HEK293 (cell line): ENCODE measurements at regions not wholly inside any gene's neighbourhood (a gene's known extent, or its start where the extent isn't known, plus 50 kb on each side); places are given as distances from the start of the nearest gene placed in this dataset.

Source experiments
- CTCF ChIA-PET: fragments of 350-600 bp; formaldehyde crosslinking; extraction: SDS; loops from one replicate; lab custom pipeline; 2021; ENCODE audit warnings: antibody characterized with exemption; lab: Yijun Ruan, JAX
- POLR2A ChIA-PET: fragments of 300-600 bp; formaldehyde crosslinking; extraction: SDS; loops from one replicate; lab custom pipeline; 2020; ENCODE audit warnings: antibody characterized with exemption, inconsistent platforms; lab: Yijun Ruan, JAX
- H3K27ac ChIP-seq: fragments of 200-500 bp; sonication (Bioruptor generic); 2 replicates; pipeline ENCODE4 v1.5.1; 2014; ENCODE audit warnings: low read depth, low read length, control low read depth, inconsistent platforms; ENCODE audit errors: extremely low read depth
- H3K36me3 ChIP-seq, 2 experiments: fragments of 200-500 bp in 1 of 2; sonication (Bioruptor generic) in 1 of 2; 1 replicate in 1 of 2; 2 replicates in 1 of 2; pipeline ENCODE4 v1.5.1; 2014 to 2017; ENCODE audit warnings: inconsistent platforms in 2 of 2, low read length in 2 of 2; ENCODE audit not compliant: control insufficient read depth in 2 of 2, insufficient read depth in 1 of 2
- H3K4me1 ChIP-seq: fragments of 200-500 bp; sonication (Bioruptor generic); 2 replicates; pipeline ENCODE4 v1.5.1; 2014; ENCODE audit warnings: mild to moderate bottlenecking, low read length, inconsistent platforms; ENCODE audit not compliant: control insufficient read depth, insufficient read depth
- H3K4me3 ChIP-seq: 2 replicates; pipeline ENCODE4 v1.5.1; 2011; ENCODE audit warnings: low read depth, mild to moderate bottlenecking, control low read depth, low read length, moderate library complexity
- H3K9me3 ChIP-seq: fragments of 200-500 bp; sonication (Bioruptor generic); 2 replicates; pipeline ENCODE4 v1.5.1; 2014; ENCODE audit warnings: low read depth, low read length, inconsistent platforms; ENCODE audit not compliant: control insufficient read depth, insufficient read depth
- EGR2 ChIP-seq: fragments of 450-650 bp; formaldehyde crosslinking; IDR thresholded peaks from 2 replicates; pipeline ENCODE4 v1.5.1; 2016; ENCODE audit warnings: low read depth, missing biosample characterization, missing genetic modification characterization
- KLF10 ChIP-seq: fragments of 450-650 bp; IDR thresholded peaks from 2 replicates; pipeline ENCODE4 v1.5.1; 2018; ENCODE audit warnings: missing biosample characterization, mild to moderate bottlenecking, missing genetic modification characterization
- KLF8 ChIP-seq: fragments of 450-650 bp; formaldehyde crosslinking; IDR thresholded peaks from 2 replicates; pipeline ENCODE4 v1.5.1; 2016; ENCODE audit warnings: missing biosample characterization, missing genetic modification characterization
- KLF9 ChIP-seq: fragments of 450-650 bp; formaldehyde crosslinking; IDR thresholded peaks from 2 replicates; pipeline ENCODE4 v1.5.1; 2016; ENCODE audit warnings: missing biosample characterization, missing genetic modification characterization, low read depth
- TRIM28 ChIP-seq: IDR thresholded peaks from 2 replicates; pipeline ENCODE4 v1.6.1; 2011; ENCODE audit warnings: low read length, control low read depth, borderline replicate concordance
- ZBTB17 ChIP-seq: fragments of 450-650 bp; formaldehyde crosslinking; IDR thresholded peaks from 2 replicates; pipeline ENCODE4 v1.5.1; 2016; ENCODE audit warnings: missing biosample characterization, missing genetic modification characterization
- ZFP37 ChIP-seq: fragments of 450-650 bp; formaldehyde crosslinking; IDR thresholded peaks from 2 replicates; pipeline ENCODE4 v1.5.1; 2016; ENCODE audit warnings: missing biosample characterization, missing genetic modification characterization
- ZFP69B ChIP-seq: fragments of 450-650 bp; formaldehyde crosslinking; IDR thresholded peaks from 2 replicates; pipeline ENCODE4 v1.5.1; 2016; ENCODE audit warnings: missing biosample characterization, missing genetic modification characterization
- ZNF132 ChIP-seq: fragments of 450-650 bp; formaldehyde crosslinking; IDR thresholded peaks from 2 replicates; pipeline ENCODE4 v1.5.1; 2017; ENCODE audit warnings: missing biosample characterization, missing genetic modification characterization, borderline replicate concordance
- ZNF169 ChIP-seq: fragments of 450-650 bp; formaldehyde crosslinking; IDR thresholded peaks from 2 replicates; pipeline ENCODE4 v1.5.1; 2016; ENCODE audit warnings: missing biosample characterization, missing genetic modification characterization
- ZNF175 ChIP-seq: fragments of 450-650 bp; formaldehyde crosslinking; IDR thresholded peaks from 2 replicates; pipeline ENCODE4 v1.5.1; 2016; ENCODE audit warnings: missing biosample characterization, missing genetic modification characterization
- ZNF184 ChIP-seq: fragments of 450-650 bp; IDR thresholded peaks from 2 replicates; pipeline ENCODE4 v1.5.1; 2018; ENCODE audit warnings: missing biosample characterization, mild to moderate bottlenecking, missing genetic modification characterization
- ZNF239 ChIP-seq: fragments of 450-650 bp; formaldehyde crosslinking; IDR thresholded peaks from 2 replicates; pipeline ENCODE4 v1.5.1; 2016; ENCODE audit warnings: missing biosample characterization, missing genetic modification characterization
- ZNF274 ChIP-seq, 2 experiments: fragments of 200-500 bp in 1 of 2; fragments of 450-650 bp in 1 of 2; sonication (Bioruptor generic) in 1 of 2; formaldehyde crosslinking in 1 of 2; IDR thresholded peaks; 2 replicates each; pipeline versions ENCODE4 v1.5.1 to v1.6.1; 2014 to 2016; ENCODE audit warnings: borderline replicate concordance in 1 of 2, inconsistent platforms in 1 of 2, low read length in 1 of 2, missing biosample characterization in 1 of 2, missing genetic modification characterization in 1 of 2
- ZNF416 ChIP-seq: fragments of 450-650 bp; formaldehyde crosslinking; IDR thresholded peaks from 2 replicates; pipeline ENCODE4 v1.5.1; 2016; ENCODE audit warnings: missing biosample characterization, missing genetic modification characterization
- ZNF549 ChIP-seq: fragments of 450-650 bp; IDR thresholded peaks from 2 replicates; pipeline ENCODE4 v1.5.1; 2018; ENCODE audit warnings: missing biosample characterization, missing genetic modification characterization, mild to moderate bottlenecking, inconsistent platforms, moderate library complexity
- ZNF654 ChIP-seq: fragments of 450-650 bp; formaldehyde crosslinking; IDR thresholded peaks from 2 replicates; pipeline ENCODE4 v1.5.1; 2016; ENCODE audit warnings: low read depth, missing biosample characterization, missing genetic modification characterization
- ZSCAN16 ChIP-seq: fragments of 450-650 bp; formaldehyde crosslinking; IDR thresholded peaks from 2 replicates; pipeline ENCODE4 v1.5.1; 2016; ENCODE audit warnings: missing biosample characterization, missing genetic modification characterization
- TF ChIP-seq, protein P1 (sequence below): fragments of 450-650 bp; formaldehyde crosslinking; IDR thresholded peaks from 2 replicates; pipeline ENCODE4 v1.5.1; 2016; ENCODE audit warnings: missing biosample characterization, missing genetic modification characterization
- TF ChIP-seq, protein P2 (sequence below): fragments of 450-650 bp; formaldehyde crosslinking; IDR thresholded peaks from 2 replicates; pipeline ENCODE4 v1.5.1; 2016; ENCODE audit warnings: missing biosample characterization, missing genetic modification characterization
- TF ChIP-seq, protein P3 (sequence below): fragments of 450-650 bp; formaldehyde crosslinking; IDR thresholded peaks from 2 replicates; pipeline ENCODE4 v1.5.1; 2017; ENCODE audit warnings: missing biosample characterization, missing genetic modification characterization
- TF ChIP-seq, protein P4 (sequence below): fragments of 450-650 bp; formaldehyde crosslinking; IDR thresholded peaks from 2 replicates; pipeline ENCODE4 v1.5.1; 2017; ENCODE audit warnings: missing biosample characterization, missing genetic modification characterization
- TF ChIP-seq, protein P5 (sequence below): fragments of 450-650 bp; formaldehyde crosslinking; IDR thresholded peaks from 2 replicates; pipeline ENCODE4 v1.5.1; 2016; ENCODE audit warnings: missing biosample characterization, missing genetic modification characterization

DNA sequence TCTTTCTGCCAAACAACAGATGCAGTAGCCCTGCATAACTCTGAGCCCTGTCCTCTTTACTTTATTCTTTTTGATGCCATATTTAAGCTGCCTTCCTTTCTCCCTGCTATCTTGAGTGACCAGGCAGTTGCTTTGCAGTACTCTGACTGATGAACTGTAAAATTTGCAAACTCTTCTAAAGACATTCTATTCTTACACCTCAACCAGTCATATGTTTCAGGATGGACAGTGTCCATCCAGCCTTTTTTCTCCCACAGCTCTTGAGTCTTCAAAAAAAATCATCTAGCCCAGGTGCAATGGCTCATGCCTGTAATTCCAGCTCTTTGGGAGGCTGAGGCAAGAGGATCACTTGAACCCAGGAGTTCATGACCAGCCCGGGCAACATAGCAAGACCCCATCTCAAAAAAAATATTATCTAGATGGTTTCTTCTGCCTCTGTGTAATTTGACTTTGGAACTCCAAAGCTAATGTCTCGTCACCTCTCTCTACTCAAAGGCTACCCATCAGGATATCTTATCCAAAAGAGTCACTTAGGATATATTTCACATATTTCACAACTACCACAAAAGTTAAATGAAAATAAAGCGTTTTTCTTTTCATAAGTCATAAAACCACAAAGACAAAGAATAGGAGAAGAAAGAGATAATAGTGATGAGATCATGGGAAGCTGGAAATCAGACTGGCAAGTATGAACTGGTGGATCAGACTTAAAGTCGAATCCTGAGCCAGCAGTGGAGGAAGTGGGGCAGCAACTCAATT, 54.6 kb upstream of the IPO9 start:
- no peak for TF ChIP-seq ZNF175 (tag by site-specific recombination)
- TF ChIP-seq KLF8: no peak
- TF ChIP-seq ZFP37 (tag by site-specific recombination): no peak
- no peak for TF ChIP-seq EGR2 (tag by site-specific recombination)
- TF ChIP-seq ZNF416: no peak
- TF ChIP-seq, protein P1, sequence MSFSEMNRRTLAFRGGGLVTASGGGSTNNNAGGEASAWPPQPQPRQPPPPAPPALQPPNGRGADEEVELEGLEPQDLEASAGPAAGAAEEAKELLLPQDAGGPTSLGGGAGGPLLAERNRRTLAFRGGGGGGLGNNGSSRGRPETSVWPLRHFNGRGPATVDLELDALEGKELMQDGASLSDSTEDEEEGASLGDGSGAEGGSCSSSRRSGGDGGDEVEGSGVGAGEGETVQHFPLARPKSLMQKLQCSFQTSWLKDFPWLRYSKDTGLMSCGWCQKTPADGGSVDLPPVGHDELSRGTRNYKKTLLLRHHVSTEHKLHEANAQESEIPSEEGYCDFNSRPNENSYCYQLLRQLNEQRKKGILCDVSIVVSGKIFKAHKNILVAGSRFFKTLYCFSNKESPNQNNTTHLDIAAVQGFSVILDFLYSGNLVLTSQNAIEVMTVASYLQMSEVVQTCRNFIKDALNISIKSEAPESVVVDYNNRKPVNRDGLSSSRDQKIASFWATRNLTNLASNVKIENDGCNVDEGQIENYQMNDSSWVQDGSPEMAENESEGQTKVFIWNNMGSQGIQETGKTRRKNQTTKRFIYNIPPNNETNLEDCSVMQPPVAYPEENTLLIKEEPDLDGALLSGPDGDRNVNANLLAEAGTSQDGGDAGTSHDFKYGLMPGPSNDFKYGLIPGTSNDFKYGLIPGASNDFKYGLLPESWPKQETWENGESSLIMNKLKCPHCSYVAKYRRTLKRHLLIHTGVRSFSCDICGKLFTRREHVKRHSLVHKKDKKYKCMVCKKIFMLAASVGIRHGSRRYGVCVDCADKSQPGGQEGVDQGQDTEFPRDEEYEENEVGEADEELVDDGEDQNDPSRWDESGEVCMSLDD (tag by site-specific recombination): no peak
- TF ChIP-seq, all 188 proteins: peak for 0
- H3K4me1 ChIP-seq: peaks cover 3% of the 10 kb centered on the region; the same call in 1 of the 2 replicates

DNA sequence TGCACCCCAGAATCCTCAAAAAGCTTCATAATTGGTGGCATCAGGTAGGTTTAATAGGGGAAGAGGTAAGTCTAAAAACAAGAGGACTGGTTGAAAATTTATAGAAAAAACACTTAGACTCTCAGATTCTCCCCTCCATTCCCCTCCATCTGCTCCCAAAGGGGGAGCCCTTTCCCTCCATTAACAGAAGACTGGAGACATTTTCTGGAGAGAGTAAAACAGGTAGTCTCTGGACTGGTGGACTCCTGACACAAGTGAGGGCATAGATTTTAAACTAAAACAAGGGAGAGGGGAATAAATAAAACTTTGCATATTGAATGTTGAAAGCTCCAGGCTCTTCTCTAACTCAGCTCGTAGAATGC, 54.0 kb upstream of the IPO9 start:
- TF ChIP-seq ZNF654 (tag by site-specific recombination) (no peak), ZNF549 (tag by site-specific recombination) (no peak), ZNF274 (IDR thresholded peaks at IDR 0.05; ENCODE audit: low read length) (no peak), ZNF274 (tag by site-specific recombination; IDR thresholded peaks at IDR 0.05; ENCODE audit: borderline replicate concordance) (no peak), ZBTB17 (tag by site-specific recombination) (no peak), ZSCAN16 (no peak), KLF9 (tag by site-specific recombination) (no peak)
- TF ChIP-seq, protein P2, sequence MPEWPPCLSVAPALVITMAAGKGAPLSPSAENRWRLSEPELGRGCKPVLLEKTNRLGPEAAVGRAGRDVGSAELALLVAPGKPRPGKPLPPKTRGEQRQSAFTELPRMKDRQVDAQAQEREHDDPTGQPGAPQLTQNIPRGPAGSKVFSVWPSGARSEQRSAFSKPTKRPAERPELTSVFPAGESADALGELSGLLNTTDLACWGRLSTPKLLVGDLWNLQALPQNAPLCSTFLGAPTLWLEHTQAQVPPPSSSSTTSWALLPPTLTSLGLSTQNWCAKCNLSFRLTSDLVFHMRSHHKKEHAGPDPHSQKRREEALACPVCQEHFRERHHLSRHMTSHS: no peak
- TF ChIP-seq, protein P3, sequence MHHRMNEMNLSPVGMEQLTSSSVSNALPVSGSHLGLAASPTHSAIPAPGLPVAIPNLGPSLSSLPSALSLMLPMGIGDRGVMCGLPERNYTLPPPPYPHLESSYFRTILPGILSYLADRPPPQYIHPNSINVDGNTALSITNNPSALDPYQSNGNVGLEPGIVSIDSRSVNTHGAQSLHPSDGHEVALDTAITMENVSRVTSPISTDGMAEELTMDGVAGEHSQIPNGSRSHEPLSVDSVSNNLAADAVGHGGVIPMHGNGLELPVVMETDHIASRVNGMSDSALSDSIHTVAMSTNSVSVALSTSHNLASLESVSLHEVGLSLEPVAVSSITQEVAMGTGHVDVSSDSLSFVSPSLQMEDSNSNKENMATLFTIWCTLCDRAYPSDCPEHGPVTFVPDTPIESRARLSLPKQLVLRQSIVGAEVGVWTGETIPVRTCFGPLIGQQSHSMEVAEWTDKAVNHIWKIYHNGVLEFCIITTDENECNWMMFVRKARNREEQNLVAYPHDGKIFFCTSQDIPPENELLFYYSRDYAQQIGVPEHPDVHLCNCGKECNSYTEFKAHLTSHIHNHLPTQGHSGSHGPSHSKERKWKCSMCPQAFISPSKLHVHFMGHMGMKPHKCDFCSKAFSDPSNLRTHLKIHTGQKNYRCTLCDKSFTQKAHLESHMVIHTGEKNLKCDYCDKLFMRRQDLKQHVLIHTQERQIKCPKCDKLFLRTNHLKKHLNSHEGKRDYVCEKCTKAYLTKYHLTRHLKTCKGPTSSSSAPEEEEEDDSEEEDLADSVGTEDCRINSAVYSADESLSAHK: no peak
- TF ChIP-seq, all 188 proteins: peak for 0
- Histone ChIP-seq H3K27ac (no peak overlapping the region), H3K36me3 (no peaks in the 10 kb centered on the region), H3K4me3 (no peak overlapping the region), H3K9me3 (peaks cover 2% of the 10 kb centered on the region), H3K4me1 (peaks cover 3% of the 10 kb centered on the region; the same call in 1 of the 2 replicates)
- CTCF ChIA-PET: interaction anchor here (0.8 to 2.4 kb wide), 4 partner anchors 16 to 66 kb away, joined by 3 to 7 read pairs (median 6); no protein-coding TSS in a partner anchor
- POLR2A ChIA-PET: no interaction called here

More for the DNA sequence above, 54.6 kb upstream of the IPO9 start:
- no peak overlapping the region for H3K4me3 ChIP-seq
- ChIA-PET CTCF (interaction anchor here (0.8 to 2.4 kb wide), 4 partner anchors 16 to 65 kb away, joined by 3 to 7 read pairs (median 6); no protein-coding TSS in a partner anchor), POLR2A (no interaction called here)
- H3K27ac ChIP-seq: no peak overlapping the region
- H3K36me3 ChIP-seq: no peaks in the 10 kb centered on the region
- peaks cover 2% of the 10 kb centered on the region for H3K9me3 ChIP-seq

DNA sequence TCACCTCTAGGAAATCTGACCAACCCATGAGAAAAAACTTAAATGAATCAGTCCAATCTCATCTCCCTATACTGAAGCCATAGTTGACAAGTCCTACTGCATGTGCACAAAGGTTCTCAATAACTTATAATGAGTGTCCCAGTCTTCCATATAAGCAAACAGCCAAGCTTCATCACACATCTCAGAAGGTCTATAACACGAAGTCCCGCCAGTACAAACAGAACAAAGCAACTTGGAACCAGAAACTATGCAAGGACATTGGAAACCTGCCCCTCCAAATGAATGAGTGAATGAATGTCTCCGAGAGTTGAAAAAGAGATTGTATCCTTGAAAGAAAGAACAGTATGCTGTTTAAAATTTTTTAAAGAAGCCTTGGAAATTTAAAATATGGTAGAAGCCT, 53.6 kb upstream of the IPO9 start:
- H3K4me1 ChIP-seq: peaks cover 3% of the 10 kb centered on the region; the same call in 1 of the 2 replicates
- H3K36me3 ChIP-seq: peaks cover 0 to 2% of the 10 kb centered on the region in 2 experiments; a peak in 1 of 3 replicates
- peaks cover 2% of the 10 kb centered on the region for H3K9me3 ChIP-seq
- ChIA-PET CTCF (interaction anchor here (1.4 to 1.6 kb wide), 2 partner anchors 15 to 18 kb away, joined by 7 read pairs; no protein-coding TSS in a partner anchor), POLR2A (no interaction called here)
- no peak overlapping the region for H3K27ac ChIP-seq
- H3K4me3 ChIP-seq: no peak overlapping the region
- no peak for TF ChIP-seq TRIM28
- TF ChIP-seq, protein P4, sequence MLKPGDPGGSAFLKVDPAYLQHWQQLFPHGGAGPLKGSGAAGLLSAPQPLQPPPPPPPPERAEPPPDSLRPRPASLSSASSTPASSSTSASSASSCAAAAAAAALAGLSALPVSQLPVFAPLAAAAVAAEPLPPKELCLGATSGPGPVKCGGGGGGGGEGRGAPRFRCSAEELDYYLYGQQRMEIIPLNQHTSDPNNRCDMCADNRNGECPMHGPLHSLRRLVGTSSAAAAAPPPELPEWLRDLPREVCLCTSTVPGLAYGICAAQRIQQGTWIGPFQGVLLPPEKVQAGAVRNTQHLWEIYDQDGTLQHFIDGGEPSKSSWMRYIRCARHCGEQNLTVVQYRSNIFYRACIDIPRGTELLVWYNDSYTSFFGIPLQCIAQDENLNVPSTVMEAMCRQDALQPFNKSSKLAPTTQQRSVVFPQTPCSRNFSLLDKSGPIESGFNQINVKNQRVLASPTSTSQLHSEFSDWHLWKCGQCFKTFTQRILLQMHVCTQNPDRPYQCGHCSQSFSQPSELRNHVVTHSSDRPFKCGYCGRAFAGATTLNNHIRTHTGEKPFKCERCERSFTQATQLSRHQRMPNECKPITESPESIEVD: no peak
- no peak for TF ChIP-seq ZNF132 (tag by site-specific recombination)
- TF ChIP-seq ZFP69B (tag by site-specific recombination): no peak
- TF ChIP-seq ZNF169 (tag by site-specific recombination): no peak
- TF ChIP-seq KLF10: no peak
- TF ChIP-seq ZNF239 (tag by site-specific recombination): no peak
- TF ChIP-seq, protein P5, sequence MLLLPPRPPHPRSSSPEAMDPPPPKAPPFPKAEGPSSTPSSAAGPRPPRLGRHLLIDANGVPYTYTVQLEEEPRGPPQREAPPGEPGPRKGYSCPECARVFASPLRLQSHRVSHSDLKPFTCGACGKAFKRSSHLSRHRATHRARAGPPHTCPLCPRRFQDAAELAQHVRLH (tag by site-specific recombination): no peak
- TF ChIP-seq ZNF175 (tag by site-specific recombination): no peak
- no peak for TF ChIP-seq ZNF184
